DND-41 (cell line): ENCODE measurements at regions not wholly inside any gene's neighbourhood (a gene's known extent, or its start where the extent isn't known, plus 50 kb on each side); places are given as distances from the start of the nearest gene placed in this dataset.

ENCODE experiments used
- ATAC-seq: fragments of 200-7000 bp; cut with Tn5 transposase; 3 replicates; pipeline ENCODE4 v1.9.1; 2021; ENCODE audit warnings: low read depth; ENCODE audit not compliant: insufficient read depth
- DNase-seq: peaks from one replicate; pipeline ENCODE4 v3.0.0-alpha.2; 2020
- H2AFZ ChIP-seq: 2 replicates; pipeline ENCODE4 v1.6.0; 2012; ENCODE audit warnings: low read depth, low read length
- H3K27ac ChIP-seq: 2 replicates; pipeline ENCODE4 v1.5.1; 2012; ENCODE audit warnings: low read length, inconsistent platforms
- H3K27me3 ChIP-seq: fragments of 200-600 bp; sonication (generic); 2 replicates; pipeline ENCODE4 v1.6.0; 2012; ENCODE audit warnings: low read length, mild to moderate bottlenecking, inconsistent platforms; ENCODE audit not compliant: insufficient read depth, poor library complexity
- H3K36me3 ChIP-seq: 2 replicates; pipeline ENCODE4 v1.5.1; 2012; ENCODE audit warnings: low read length, inconsistent platforms; ENCODE audit not compliant: insufficient read depth
- H3K4me1 ChIP-seq: 2 replicates; pipeline ENCODE4 v1.5.1; 2012; ENCODE audit warnings: mild to moderate bottlenecking, low read length; ENCODE audit not compliant: insufficient read depth
- H3K4me2 ChIP-seq: 2 replicates; pipeline ENCODE4 v1.6.0; 2012; ENCODE audit warnings: mild to moderate bottlenecking, moderate library complexity, low read length, inconsistent platforms; ENCODE audit not compliant: insufficient read depth
- H3K4me3 ChIP-seq, 2 experiments: fragments of 200-600 bp in 1 of 2; shearing (Covaris generic) in 1 of 2; 2 replicates each; pipeline ENCODE4 v1.5.1; 2012 to 2016; ENCODE audit warnings: inconsistent platforms in 2 of 2, low read length in 2 of 2, mild to moderate bottlenecking in 2 of 2, low read depth in 1 of 2, moderate library complexity in 1 of 2
- H3K79me2 ChIP-seq: 2 replicates; pipeline ENCODE4 v1.6.0; 2012; ENCODE audit warnings: low read length, inconsistent platforms; ENCODE audit not compliant: insufficient read depth
- H3K9ac ChIP-seq: 2 replicates; pipeline ENCODE4 v1.6.0; 2012; ENCODE audit warnings: low read depth, mild to moderate bottlenecking, inconsistent platforms, low read length, moderate library complexity
- H3K9me3 ChIP-seq: 2 replicates; pipeline ENCODE4 v1.5.1; 2012; ENCODE audit warnings: low read length, moderate library complexity, mild to moderate bottlenecking, inconsistent platforms; ENCODE audit not compliant: insufficient read depth, severe bottlenecking
- H4K20me1 ChIP-seq: 2 replicates; pipeline ENCODE4 v1.6.0; 2012; ENCODE audit warnings: low read length; ENCODE audit not compliant: insufficient read depth
- CTCF ChIP-seq: IDR thresholded peaks from 2 replicates; pipeline ENCODE4 v1.5.1; 2012; ENCODE audit warnings: borderline replicate concordance, low read length, moderate library complexity, mild to moderate bottlenecking; ENCODE audit not compliant: poor library complexity, severe bottlenecking; ENCODE audit errors: extremely low read depth
- EZH2 ChIP-seq: IDR thresholded peaks from 3 replicates; pipeline ENCODE4 v1.6.1; 2012; ENCODE audit warnings: borderline replicate concordance, low read depth, mild to moderate bottlenecking, moderate library complexity, low read length, inconsistent platforms; ENCODE audit not compliant: severe bottlenecking

GRCh38 chr18:33839452-33840211, 261.6 kb downstream of the ASXL3 start:
- no peak overlapping the region for H3K27ac ChIP-seq
- no peaks in the 10 kb centered on the region for H3K9me3 ChIP-seq
- TF ChIP-seq EZH2 (no peak), CTCF (peak; percentile 79)
- ATAC-seq, result peak; percentile 62; the same call in 1 of the 3 replicates
- no peaks in the 10 kb centered on the region for H3K36me3 ChIP-seq
- no peak overlapping the region for H3K9ac ChIP-seq
- H3K4me1 ChIP-seq, result no peaks in the 10 kb centered on the region
- H4K20me1 ChIP-seq, result no peaks in the 10 kb centered on the region
- H3K4me3 ChIP-seq, result no peak overlapping the region
- no peak overlapping the region for H2AFZ ChIP-seq
- no peak overlapping the region for H3K4me2 ChIP-seq
- no peaks in the 10 kb centered on the region for H3K79me2 ChIP-seq
- H3K27me3 ChIP-seq, result no peaks in the 10 kb centered on the region
- DNase-seq, result peak; percentile 25

GRCh38 chr18:33838054-33838453, 260.0 kb downstream of the ASXL3 start:
- Histone ChIP-seq H3K36me3 (no peaks in the 10 kb centered on the region), H2AFZ (no peak overlapping the region), H3K79me2 (no peaks in the 10 kb centered on the region), H3K27ac (no peak overlapping the region), H3K4me3 (no peak overlapping the region), H4K20me1 (no peaks in the 10 kb centered on the region), H3K4me2 (no peak overlapping the region), H3K9ac (no peak overlapping the region), H3K4me1 (no peaks in the 10 kb centered on the region), H3K9me3 (no peaks in the 10 kb centered on the region), H3K27me3 (no peaks in the 10 kb centered on the region)
- no peak for DNase-seq
- no peak for ATAC-seq
- TF ChIP-seq CTCF, result no peak
- TF ChIP-seq EZH2, result no peak

DNA sequence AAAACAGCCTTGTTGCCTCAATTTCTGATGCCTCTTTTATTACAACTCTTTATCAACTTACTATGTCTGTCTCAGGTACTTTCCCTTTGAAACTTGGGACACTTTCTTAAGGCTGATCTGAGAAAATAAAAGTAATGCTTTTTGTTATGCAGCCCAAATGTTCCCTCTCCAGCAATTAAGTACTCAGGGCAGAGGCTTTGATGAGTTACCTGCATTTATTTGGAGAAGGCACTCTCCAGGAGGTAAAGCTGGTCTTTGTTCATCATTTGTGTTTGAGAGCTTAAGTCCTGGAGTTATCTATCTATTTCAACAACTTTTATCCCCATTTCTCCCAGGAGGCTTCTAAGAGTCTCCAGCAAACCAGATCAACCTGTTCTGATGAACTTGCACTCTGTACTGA, 259.2 kb downstream of the ASXL3 start:
- no peaks in the 10 kb centered on the region for H3K9me3 ChIP-seq
- no peaks in the 10 kb centered on the region for H4K20me1 ChIP-seq
- H2AFZ ChIP-seq, result no peak overlapping the region
- H3K4me1 ChIP-seq, result no peaks in the 10 kb centered on the region
- TF ChIP-seq CTCF (no peak), EZH2 (no peak)
- no peak overlapping the region for H3K4me2 ChIP-seq
- H3K27ac ChIP-seq, result no peak overlapping the region
- no peaks in the 10 kb centered on the region for H3K79me2 ChIP-seq
- no peaks in the 10 kb centered on the region for H3K36me3 ChIP-seq
- no peak for ATAC-seq
- no peak overlapping the region for H3K4me3 ChIP-seq
- DNase-seq, result no peak
- no peak overlapping the region for H3K9ac ChIP-seq
- no peaks in the 10 kb centered on the region for H3K27me3 ChIP-seq

- H4K20me1 ChIP-seq, result no peaks in the 10 kb centered on the region
- H3K27me3 ChIP-seq, result no peaks in the 10 kb centered on the region
- H3K27ac ChIP-seq, result no peak overlapping the region
- H3K4me2 ChIP-seq, result no peak overlapping the region
- ATAC-seq (no peak), DNase-seq (no peak)
- no peaks in the 10 kb centered on the region for H3K4me1 ChIP-seq
- TF ChIP-seq EZH2 (no peak), CTCF (no peak)
- no peaks in the 10 kb centered on the region for H3K36me3 ChIP-seq
- H3K9me3 ChIP-seq, result no peaks in the 10 kb centered on the region
- H3K4me3 ChIP-seq, result no peak overlapping the region
- no peak overlapping the region for H2AFZ ChIP-seq
- no peak overlapping the region for H3K9ac ChIP-seq
- no peaks in the 10 kb centered on the region for H3K79me2 ChIP-seq
Measured at GRCh38 chr18:33836564-33836963, 258.5 kb downstream of the ASXL3 start.
